GM12878 (cell line): ENCODE measurements at regions not wholly inside any gene's neighbourhood (a gene's known extent, or its start where the extent isn't known, plus 50 kb on each side); places are given as distances from the start of the nearest gene placed in this dataset.

Experiments
- ATAC-seq: fragments of 200-7000 bp; cut with Tn5 transposase; 3 replicates; pipeline ENCODE4 v1.9.1; 2020; ENCODE audit warnings: mild to moderate bottlenecking, moderate library complexity
- BruUV-seq: library from RNA; stranded (reverse); fragments of 400-500 nt; replicated peaks from 2 replicates; lab custom pipeline; 2021; lab: Mats Ljungman, UMichigan
- CTCF ChIA-PET: fragments of 300-600 bp; sonication (Branson Sonifier 250); formaldehyde crosslinking; extraction: SDS; loops from one replicate; lab custom pipeline; 2021; ENCODE audit warnings: inconsistent platforms; lab: Yijun Ruan, JAX
- POLR2A ChIA-PET: fragments of 350-600 bp; formaldehyde crosslinking; extraction: SDS; loops from one replicate; lab custom pipeline; 2021; ENCODE audit warnings: inconsistent platforms; lab: Charles Lee
- RAD21 ChIA-PET: fragments of 300-600 bp; sonication (Branson Sonifier 250); formaldehyde crosslinking; loops from one replicate; lab custom pipeline; 2023; ENCODE audit warnings: antibody characterized with exemption; ENCODE audit not compliant: unreplicated experiment; lab: Charles Lee
- SMC1A ChIA-PET: fragments of 300-600 bp; sonication (Branson Sonifier 250); formaldehyde crosslinking; loops from one replicate; lab custom pipeline; 2023; ENCODE audit not compliant: unreplicated experiment, uncharacterized antibody; lab: Charles Lee
- DNase-seq: peaks from one replicate; pipeline ENCODE4 v3.0.0-alpha.2; 2011; ENCODE audit warnings: low read depth, low spot score
- FAIRE-seq: peaks from 3 replicates; lab custom pipeline; 2011; peaks lifted over from hg19 to GRCh38; lab: Jason Lieb, UNC
- H2AFZ ChIP-seq: 2 replicates; pipeline ENCODE4 v1.6.0; 2011; ENCODE audit warnings: low read depth, low read length, control low read depth; ENCODE audit not compliant: control insufficient read depth
- H3K27ac ChIP-seq: 2 replicates; pipeline ENCODE4 v1.5.1; 2011; ENCODE audit warnings: control low read depth; ENCODE audit not compliant: control insufficient read depth, insufficient read depth
- H3K27me3 ChIP-seq, 2 experiments: replicated peaks in 1 of 2; 2 replicates each; pipeline versions ENCODE4 v1.6.0 to v1.6.1; 2011; ENCODE audit warnings: low read length in 1 of 2; ENCODE audit not compliant: control insufficient read depth in 2 of 2, insufficient read depth in 2 of 2
- H3K36me3 ChIP-seq, 2 experiments: 2 replicates each; pipeline ENCODE4 v1.5.1; 2011; ENCODE audit warnings: low read length in 1 of 2; ENCODE audit not compliant: control insufficient read depth in 2 of 2, insufficient read depth in 2 of 2
- H3K4me1 ChIP-seq: 2 replicates; pipeline ENCODE4 v1.6.1; 2011; ENCODE audit warnings: mild to moderate bottlenecking, low read length, moderate library complexity, mixed read lengths; ENCODE audit not compliant: control insufficient read depth, insufficient read depth
- H3K4me2 ChIP-seq: 2 replicates; pipeline ENCODE4 v1.6.0; 2011; ENCODE audit warnings: control low read depth; ENCODE audit not compliant: control insufficient read depth, insufficient read depth
- H3K4me3 ChIP-seq: fragments of 200-600 bp; sonication (generic); 2 replicates; pipeline ENCODE4 v1.5.1; 2016
- H3K79me2 ChIP-seq: 2 replicates; pipeline ENCODE4 v1.6.0; 2011; ENCODE audit warnings: low read length; ENCODE audit not compliant: control insufficient read depth, insufficient read depth
- H3K9ac ChIP-seq: 2 replicates; pipeline ENCODE4 v1.8.0; 2011; ENCODE audit warnings: low read length, control low read depth, mixed read lengths; ENCODE audit not compliant: control insufficient read depth, insufficient read depth
- H3K9me3 ChIP-seq: replicated peaks from 3 replicates; pipeline ENCODE4 v1.5.1; 2011; ENCODE audit warnings: mild to moderate bottlenecking, low read length; ENCODE audit not compliant: control insufficient read depth, insufficient read depth
- H4K20me1 ChIP-seq: 2 replicates; pipeline ENCODE4 v1.6.0; 2011; ENCODE audit not compliant: control insufficient read depth, insufficient read depth
- MXI1 ChIP-seq: fragments of 150-350 bp; IDR thresholded peaks from 2 replicates; pipeline ENCODE4 v1.6.1; 2011; ENCODE audit warnings: low read depth, mild to moderate bottlenecking, inconsistent platforms, low read length, improper control_type of control experiment
- POU2F2 ChIP-seq: IDR thresholded peaks from 3 replicates; pipeline ENCODE4 v1.6.1; 2011; ENCODE audit warnings: low read depth, mild to moderate bottlenecking, low read length, borderline replicate concordance
- ZBTB40 ChIP-seq: fragments of 450-650 bp; IDR thresholded peaks from 2 replicates; pipeline ENCODE4 v1.6.1; 2016; ENCODE audit warnings: mild to moderate bottlenecking, moderate library complexity, borderline replicate concordance
- ZNF384 ChIP-seq: IDR thresholded peaks from 2 replicates; pipeline ENCODE4 v1.6.1; 2012; ENCODE audit warnings: low read depth, mild to moderate bottlenecking, low read length, improper control_type of control experiment, borderline replicate concordance
- WGBS: methylation state at CpG from one replicate; pipeline ENCODE4 v1.1.6; 2016; ENCODE audit warnings: low lambda C conversion rate; ENCODE audit not compliant: insufficient replicate concordance, insufficient coverage; ENCODE audit errors: missing lambda C conversion rate; 5-methylcytosine and 5-hydroxymethylcytosine counted together
- in situ Hi-C: fragments of 300-500 bp; cut with MboI; formaldehyde crosslinking; loops from 9 replicates; pipeline ENCODE4 v1.14.3; 2018; ENCODE audit warnings: mixed read lengths
- intact Hi-C: fragments of 100-400 bp; cut with micrococcal nuclease; formaldehyde crosslinking; loops from one replicate; pipeline ENCODE4 v1.14.2; 2022; ENCODE audit not compliant: unreplicated experiment
- TF ChIP-seq, protein P1 (sequence below), 3 experiments: IDR thresholded peaks in 2 of 3; conservative IDR thresholded peaks in 1 of 3; 2 replicates each; pipeline ENCODE4 v1.5.1; 2011; ENCODE audit warnings: low read depth in 3 of 3, low read length in 3 of 3, mild to moderate bottlenecking in 3 of 3, control low read depth in 2 of 3, moderate library complexity in 2 of 3, inconsistent platforms in 1 of 3, mixed read lengths in 1 of 3; ENCODE audit not compliant: control insufficient read depth in 2 of 3, insufficient read depth in 1 of 3; ENCODE audit errors: extremely low read depth in 1 of 3
- TF ChIP-seq, protein P2 (sequence below): fragments of 450-650 bp; IDR thresholded peaks from 2 replicates; pipeline ENCODE4 v1.6.1; 2017; ENCODE audit warnings: mild to moderate bottlenecking, moderate library complexity

DNA sequence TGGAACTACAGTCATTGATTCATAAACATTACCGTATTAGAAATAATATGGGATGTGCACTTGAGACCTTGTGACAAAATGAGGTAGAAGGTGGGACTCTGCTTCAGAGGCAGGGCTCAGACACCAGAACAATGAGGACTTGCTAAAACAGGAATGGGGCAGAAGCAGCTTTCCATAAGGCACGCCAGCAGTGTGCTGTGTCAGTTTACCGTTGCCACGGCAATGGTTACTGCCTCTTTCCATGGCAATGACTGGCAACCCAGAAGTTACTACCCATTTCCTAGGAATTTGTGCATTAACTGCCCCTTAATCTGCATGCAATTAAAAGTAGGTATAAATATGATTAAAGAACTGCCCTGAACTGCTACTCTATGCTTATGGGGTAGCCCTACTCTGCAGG, 169.0 kb downstream of the CHRM3 start (continued):
- TF ChIP-seq MXI1 (no peak), POU2F2 (no peak), ZNF384 (no peak)
- TF ChIP-seq, protein P1, sequence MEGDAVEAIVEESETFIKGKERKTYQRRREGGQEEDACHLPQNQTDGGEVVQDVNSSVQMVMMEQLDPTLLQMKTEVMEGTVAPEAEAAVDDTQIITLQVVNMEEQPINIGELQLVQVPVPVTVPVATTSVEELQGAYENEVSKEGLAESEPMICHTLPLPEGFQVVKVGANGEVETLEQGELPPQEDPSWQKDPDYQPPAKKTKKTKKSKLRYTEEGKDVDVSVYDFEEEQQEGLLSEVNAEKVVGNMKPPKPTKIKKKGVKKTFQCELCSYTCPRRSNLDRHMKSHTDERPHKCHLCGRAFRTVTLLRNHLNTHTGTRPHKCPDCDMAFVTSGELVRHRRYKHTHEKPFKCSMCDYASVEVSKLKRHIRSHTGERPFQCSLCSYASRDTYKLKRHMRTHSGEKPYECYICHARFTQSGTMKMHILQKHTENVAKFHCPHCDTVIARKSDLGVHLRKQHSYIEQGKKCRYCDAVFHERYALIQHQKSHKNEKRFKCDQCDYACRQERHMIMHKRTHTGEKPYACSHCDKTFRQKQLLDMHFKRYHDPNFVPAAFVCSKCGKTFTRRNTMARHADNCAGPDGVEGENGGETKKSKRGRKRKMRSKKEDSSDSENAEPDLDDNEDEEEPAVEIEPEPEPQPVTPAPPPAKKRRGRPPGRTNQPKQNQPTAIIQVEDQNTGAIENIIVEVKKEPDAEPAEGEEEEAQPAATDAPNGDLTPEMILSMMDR (IDR thresholded peaks at IDR 0.05 in 2 of 3, conservative IDR thresholded peaks at IDR 0.05 in 1 of 3; ENCODE audit: control insufficient read depth in 2 of 3, extremely low read depth in 1 of 3, insufficient read depth in 1 of 3, low read depth in 3 of 3, low read length in 3 of 3): no peak
- TF ChIP-seq, protein P2, sequence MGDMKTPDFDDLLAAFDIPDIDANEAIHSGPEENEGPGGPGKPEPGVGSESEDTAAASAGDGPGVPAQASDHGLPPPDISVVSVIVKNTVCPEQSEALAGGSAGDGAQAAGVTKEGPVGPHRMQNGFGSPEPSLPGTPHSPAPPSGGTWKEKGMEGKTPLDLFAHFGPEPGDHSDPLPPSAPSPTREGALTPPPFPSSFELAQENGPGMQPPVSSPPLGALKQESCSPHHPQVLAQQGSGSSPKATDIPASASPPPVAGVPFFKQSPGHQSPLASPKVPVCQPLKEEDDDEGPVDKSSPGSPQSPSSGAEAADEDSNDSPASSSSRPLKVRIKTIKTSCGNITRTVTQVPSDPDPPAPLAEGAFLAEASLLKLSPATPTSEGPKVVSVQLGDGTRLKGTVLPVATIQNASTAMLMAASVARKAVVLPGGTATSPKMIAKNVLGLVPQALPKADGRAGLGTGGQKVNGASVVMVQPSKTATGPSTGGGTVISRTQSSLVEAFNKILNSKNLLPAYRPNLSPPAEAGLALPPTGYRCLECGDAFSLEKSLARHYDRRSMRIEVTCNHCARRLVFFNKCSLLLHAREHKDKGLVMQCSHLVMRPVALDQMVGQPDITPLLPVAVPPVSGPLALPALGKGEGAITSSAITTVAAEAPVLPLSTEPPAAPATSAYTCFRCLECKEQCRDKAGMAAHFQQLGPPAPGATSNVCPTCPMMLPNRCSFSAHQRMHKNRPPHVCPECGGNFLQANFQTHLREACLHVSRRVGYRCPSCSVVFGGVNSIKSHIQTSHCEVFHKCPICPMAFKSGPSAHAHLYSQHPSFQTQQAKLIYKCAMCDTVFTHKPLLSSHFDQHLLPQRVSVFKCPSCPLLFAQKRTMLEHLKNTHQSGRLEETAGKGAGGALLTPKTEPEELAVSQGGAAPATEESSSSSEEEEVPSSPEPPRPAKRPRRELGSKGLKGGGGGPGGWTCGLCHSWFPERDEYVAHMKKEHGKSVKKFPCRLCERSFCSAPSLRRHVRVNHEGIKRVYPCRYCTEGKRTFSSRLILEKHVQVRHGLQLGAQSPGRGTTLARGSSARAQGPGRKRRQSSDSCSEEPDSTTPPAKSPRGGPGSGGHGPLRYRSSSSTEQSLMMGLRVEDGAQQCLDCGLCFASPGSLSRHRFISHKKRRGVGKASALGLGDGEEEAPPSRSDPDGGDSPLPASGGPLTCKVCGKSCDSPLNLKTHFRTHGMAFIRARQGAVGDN: no peak

- Histone ChIP-seq H3K79me2 (no peaks in the 10 kb centered on the region), H3K36me3 (no peaks in the 10 kb centered on the region), H3K4me3 (no peak overlapping the region), H4K20me1 (no peaks in the 10 kb centered on the region), H3K9ac (no peak overlapping the region), H3K27me3 (no peaks in the 10 kb centered on the region), H3K27ac (no peak overlapping the region), H3K4me1 (no peaks in the 10 kb centered on the region), H3K4me2 (no peak overlapping the region), H2AFZ (no peak overlapping the region), H3K9me3 (no peaks in the 10 kb centered on the region)
- ChIA-PET SMC1A (no interaction called here), CTCF (interaction anchor here (1.0 kb wide), 1 partner anchor 12 kb away, joined by 3 read pairs; no protein-coding TSS in a partner anchor), POLR2A (no interaction called here), RAD21 (no interaction called here)
- in situ Hi-C loops (no loop called here), intact Hi-C loops (no loop called here)
- BruUV-seq: no TSS peak
- no peak for FAIRE-seq
- TF ChIP-seq ZBTB40: no peak
- DNase-seq: no peak
- ATAC-seq: no peak
- WGBS: 0% methylated on average over 2 of the region's 2 CpGs
Measured at GRCh38 chr1:239558559-239558958, 172.2 kb downstream of the CHRM3 start.
